Bronchial epithelial cell (primary cell): ENCODE measurements at regions not wholly inside any gene's neighbourhood (a gene's known extent, or its start where the extent isn't known, plus 50 kb on each side); places are given as distances from the start of the nearest gene placed in this dataset.
A peak's percentile ranks its signal among the peaks of the same experiment; 100 is the strongest.

ENCODE experiments used
- DNase-seq: peaks from one replicate; pipeline ENCODE4 v3.0.0-alpha.2; 2010; ENCODE audit warnings: low read depth
- FAIRE-seq: peaks from 2 replicates; lab custom pipeline; 2011; peaks lifted over from hg19 to GRCh38; lab: Jason Lieb, UNC
- H3K27me3 ChIP-seq: 2 replicates; pipeline ENCODE4 v1.5.1; 2011; ENCODE audit warnings: low read length; ENCODE audit not compliant: control insufficient read depth, insufficient read depth
- H3K36me3 ChIP-seq: 2 replicates; pipeline ENCODE4 v1.5.1; 2011; ENCODE audit warnings: low read length; ENCODE audit not compliant: control insufficient read depth, insufficient read depth
- H3K4me3 ChIP-seq: 2 replicates; pipeline ENCODE4 v1.5.1; 2011; ENCODE audit warnings: mild to moderate bottlenecking, low read depth, low read length, control low read depth
- CTCF ChIP-seq: IDR thresholded peaks from 2 replicates; pipeline ENCODE4 v1.5.1; 2011; ENCODE audit warnings: mild to moderate bottlenecking, moderate library complexity, low read length, control low read depth, inconsistent platforms; ENCODE audit not compliant: insufficient read depth, severe bottlenecking

- peak; percentile 81 for DNase-seq
- no peak for FAIRE-seq
- H3K4me3 ChIP-seq, result no peak overlapping the region
- no peaks in the 10 kb centered on the region for H3K36me3 ChIP-seq
- no peak for TF ChIP-seq CTCF
- H3K27me3 ChIP-seq, result no peaks in the 10 kb centered on the region
Measured at GRCh38 chr7:117997862-117998825, 124.9 kb upstream of the CTTNBP2 start.

GRCh38 chr7:118000480-118001202 lies 127.4 kb upstream of the CTTNBP2 start:
- FAIRE-seq (no peak), DNase-seq (no peak)
- TF ChIP-seq CTCF, result no peak
- Histone ChIP-seq H3K36me3 (no peaks in the 10 kb centered on the region), H3K4me3 (no peak overlapping the region), H3K27me3 (no peaks in the 10 kb centered on the region)

- FAIRE-seq (no peak), DNase-seq (no peak)
- no peak for TF ChIP-seq CTCF
- Histone ChIP-seq H3K36me3 (no peaks in the 10 kb centered on the region), H3K4me3 (no peak overlapping the region), H3K27me3 (no peaks in the 10 kb centered on the region)
Measured at GRCh38 chr7:118003476-118003875, 130.2 kb upstream of the CTTNBP2 start.

GRCh38 chr7:118005026-118005425 lies 131.8 kb upstream of the CTTNBP2 start:
- TF ChIP-seq CTCF, result no peak
- FAIRE-seq (no peak), DNase-seq (no peak)
- H3K36me3 ChIP-seq, result no peaks in the 10 kb centered on the region
- H3K27me3 ChIP-seq, result no peaks in the 10 kb centered on the region
- H3K4me3 ChIP-seq, result no peak overlapping the region

GRCh38 chr7:118006979-118007378 lies 133.7 kb upstream of the CTTNBP2 start:
- no peak for FAIRE-seq

More at GRCh38 chr7:118006979-118007378, 133.7 kb upstream of the CTTNBP2 start:
- TF ChIP-seq CTCF, result no peak
- peak; percentile 12 for DNase-seq
- Histone ChIP-seq H3K4me3 (no peak overlapping the region), H3K36me3 (no peaks in the 10 kb centered on the region), H3K27me3 (no peaks in the 10 kb centered on the region)
